NCI-H187 (cell line): ENCODE measurements at regions not wholly inside any gene's neighbourhood (a gene's known extent, or its start where the extent isn't known, plus 50 kb on each side); places are given as distances from the start of the nearest gene placed in this dataset.

Experiments used
- DNase-seq, 2 experiments: peaks; one replicate each; lab custom pipeline; 2025; lab: John Stamatoyannopoulos, UW

DNA sequence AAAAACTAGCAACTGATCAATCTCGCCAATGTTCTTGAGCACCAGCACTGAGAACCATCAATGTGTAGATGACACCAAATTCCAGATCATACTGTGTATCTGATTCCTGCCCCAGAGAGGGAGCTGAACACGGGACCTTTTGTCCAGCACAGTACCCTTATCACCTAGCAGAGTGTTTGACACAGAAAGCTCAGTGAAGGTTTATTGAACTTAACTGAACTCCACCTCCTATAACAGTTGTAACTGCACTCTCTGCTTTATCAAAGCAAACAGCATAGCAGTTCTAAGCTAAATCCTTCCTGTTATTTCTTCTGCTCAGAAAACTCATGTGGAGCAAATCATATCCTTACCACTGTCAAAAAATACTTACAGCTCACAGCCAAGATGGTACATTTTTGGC lies 183.4 kb upstream of the SLCO3A1 start:
- no peak for DNase-seq

DNA sequence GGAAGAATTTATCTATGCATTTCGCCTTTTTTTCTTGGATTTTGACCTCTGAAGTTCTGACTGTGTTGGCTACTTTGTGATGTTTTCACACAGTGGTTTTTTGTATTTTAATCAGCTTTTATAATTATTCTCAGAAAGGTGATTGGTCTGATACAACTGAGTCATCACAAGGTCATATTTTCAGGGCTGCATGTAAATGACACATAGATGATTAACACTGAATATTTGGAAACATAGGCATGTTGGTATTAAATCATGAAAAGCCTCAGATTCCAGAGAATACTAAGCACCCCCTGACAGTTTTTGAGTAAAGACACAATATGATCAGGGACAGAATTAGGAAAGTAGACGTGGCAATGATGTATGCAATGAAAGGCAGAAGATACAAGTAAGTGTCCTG lies 175.5 kb upstream of the SLCO3A1 start:
- no peak for DNase-seq

DNA sequence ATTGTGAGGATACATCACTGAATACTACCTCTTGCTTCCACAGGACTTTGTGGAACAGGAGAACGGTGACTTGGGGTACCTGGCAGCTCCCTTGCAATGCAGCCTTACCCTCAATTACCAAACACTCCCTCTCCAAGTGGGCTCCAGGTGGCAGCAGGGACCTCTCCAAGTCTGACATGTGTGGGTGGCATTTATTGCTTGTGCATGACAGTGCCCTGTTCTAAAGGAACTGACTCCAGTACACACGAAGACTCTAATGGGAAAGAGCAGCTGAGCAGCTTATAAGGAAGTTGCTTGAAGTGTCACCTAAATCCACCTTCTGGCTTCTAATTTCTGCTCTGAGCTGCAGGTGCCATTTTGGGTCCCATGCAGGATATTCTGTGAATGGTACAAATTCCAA lies 174.1 kb upstream of the SLCO3A1 start:
- DNase-seq = no peak

DNA sequence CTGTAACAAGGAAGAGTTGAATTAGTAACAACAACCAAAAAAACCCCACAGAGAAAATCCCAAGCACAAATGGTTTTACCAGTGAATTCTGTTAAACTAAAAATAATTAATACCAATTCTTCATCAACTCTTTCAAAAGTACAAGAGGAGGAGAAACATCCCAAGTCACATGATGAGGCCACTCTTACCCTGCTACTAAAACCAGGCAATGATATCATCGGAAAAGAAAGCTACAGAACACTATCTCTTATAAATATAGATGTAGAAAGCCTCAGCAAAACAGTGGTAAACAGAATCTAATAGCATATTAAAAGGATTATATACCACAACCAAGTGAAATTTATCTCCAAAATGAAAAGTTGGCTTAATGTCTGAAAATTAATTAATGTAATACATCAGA lies 168.1 kb upstream of the SLCO3A1 start:
- DNase-seq = no peak

DNA sequence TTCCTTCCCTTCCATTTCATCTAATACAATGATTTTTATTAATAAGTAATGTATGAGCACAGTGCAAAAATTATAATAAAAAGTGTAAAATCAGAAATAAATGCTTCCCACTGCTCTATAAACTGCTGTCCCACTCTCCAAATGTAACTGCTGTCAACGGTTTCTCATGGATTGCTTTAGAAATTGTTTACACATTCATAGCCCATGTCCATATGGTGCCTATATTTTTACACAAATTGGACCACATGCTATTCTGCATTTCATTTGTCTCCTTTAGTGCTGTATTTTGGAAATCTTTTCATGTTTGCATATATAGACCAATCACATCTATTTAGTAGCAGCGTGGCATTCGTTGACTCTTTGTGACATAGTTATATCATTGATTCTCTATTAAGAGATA lies 164.7 kb upstream of the SLCO3A1 start:
- DNase-seq = no peak

DNA sequence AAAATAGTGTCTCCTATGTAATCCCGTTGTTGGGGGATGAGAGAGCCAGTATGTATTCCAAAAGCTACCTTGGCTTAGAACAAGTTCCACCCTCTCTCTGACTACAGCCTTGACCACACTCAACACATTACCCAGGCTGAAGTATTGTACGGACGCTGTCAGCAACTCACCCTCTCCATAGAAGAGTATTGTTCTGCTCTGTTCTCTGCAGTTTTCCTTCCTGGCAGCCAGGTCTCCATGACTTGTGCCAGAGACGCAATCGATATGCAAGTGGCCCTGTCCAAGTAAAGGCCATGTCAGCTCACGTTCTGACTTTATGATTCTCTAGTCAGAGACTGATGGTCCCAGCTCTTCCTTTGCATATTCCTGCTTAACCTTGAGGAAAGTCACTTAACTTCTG lies 164.1 kb upstream of the SLCO3A1 start:
- no peak for DNase-seq

DNA sequence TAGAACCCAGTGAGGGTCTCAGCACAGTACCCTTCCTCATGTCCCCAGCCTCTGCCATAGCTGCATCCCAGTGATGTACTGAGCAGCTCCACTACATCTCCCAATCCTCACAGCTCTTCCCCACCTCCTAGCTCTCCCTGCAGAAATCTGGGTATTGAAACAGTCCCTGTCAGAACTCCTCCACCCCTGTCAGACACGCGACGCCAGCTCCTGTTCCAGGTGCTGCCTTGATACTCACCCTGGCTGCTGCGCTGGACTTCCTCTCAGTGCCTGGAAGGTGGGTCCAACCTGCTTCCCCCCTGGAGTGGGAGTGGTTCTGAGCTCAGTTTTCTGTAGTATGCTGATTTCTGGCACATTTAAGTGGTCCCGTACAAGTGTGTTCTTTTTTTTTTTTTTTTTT lies 160.9 kb upstream of the SLCO3A1 start:
- no peak for DNase-seq

DNA sequence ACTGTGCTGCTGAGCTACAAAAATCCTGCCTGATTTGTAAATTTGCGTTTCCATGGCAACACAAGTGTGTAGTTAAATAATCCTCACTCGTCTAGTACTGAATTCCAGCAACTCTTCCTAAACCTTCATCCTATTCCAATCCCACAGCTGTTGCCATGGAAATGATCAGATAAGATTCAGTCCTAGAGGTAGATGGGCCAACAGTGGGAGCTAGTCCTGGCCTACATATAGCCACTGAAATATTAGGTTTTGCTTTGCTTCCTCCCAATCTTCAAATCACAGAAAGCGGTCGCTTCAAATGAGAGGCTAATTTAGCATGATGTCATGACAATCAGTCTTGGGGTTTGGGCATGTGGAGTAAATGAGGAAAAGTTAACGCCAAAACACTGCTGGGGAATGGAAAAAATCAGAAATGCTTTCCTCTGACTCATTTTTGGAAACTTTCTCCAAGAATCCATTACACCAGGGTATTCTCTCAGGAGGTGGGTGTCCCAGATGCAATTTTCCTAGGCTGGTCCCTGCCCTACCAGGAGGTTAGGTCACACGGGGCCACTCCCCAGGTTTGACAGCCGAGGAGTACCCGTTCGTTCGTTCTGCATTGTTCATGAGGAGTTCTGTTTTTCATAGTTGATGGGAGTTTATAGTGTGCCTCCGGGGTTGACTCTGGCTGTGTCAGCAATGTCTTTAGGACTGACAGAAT lies 159.2 kb upstream of the SLCO3A1 start:
- DNase-seq = no peak

DNA sequence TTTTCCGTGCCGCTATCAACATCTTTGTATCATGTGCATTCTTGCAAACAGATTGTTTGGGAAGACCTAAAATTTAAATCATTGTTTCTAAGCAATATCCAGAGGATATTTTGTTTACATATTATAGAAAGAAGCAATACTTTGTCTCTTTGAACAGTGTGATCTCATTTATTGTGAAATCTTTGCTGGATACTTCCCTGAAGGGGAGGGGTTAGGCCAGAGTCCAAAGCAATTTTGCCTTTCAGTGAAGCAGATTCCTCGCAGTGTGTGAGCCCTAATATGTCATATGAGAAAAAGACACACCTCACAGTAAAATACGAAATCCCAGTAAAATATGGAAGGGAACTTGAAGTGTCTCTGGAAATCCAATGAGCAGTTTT lies 158.7 kb upstream of the SLCO3A1 start:
- DNase-seq = no peak

DNA sequence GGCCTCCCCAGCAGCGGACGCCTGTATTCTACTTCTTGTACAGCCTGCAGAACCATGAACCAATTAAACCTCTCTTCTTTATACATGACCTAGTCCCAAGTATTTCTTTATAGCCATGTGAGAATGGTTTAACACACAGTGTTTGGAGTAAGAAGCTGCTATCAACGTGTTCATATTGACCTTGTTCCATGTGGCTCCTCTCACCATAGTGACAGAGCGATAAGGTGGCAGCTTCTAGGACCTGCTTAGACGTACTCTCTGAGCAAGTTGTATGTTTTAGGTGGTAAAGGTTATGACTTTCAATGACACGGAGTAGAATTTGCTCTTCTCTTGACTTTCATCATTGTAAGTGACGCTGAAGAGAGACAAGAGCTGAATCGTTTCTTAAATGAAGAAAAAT lies 157.7 kb upstream of the SLCO3A1 start:
- no peak for DNase-seq

DNA sequence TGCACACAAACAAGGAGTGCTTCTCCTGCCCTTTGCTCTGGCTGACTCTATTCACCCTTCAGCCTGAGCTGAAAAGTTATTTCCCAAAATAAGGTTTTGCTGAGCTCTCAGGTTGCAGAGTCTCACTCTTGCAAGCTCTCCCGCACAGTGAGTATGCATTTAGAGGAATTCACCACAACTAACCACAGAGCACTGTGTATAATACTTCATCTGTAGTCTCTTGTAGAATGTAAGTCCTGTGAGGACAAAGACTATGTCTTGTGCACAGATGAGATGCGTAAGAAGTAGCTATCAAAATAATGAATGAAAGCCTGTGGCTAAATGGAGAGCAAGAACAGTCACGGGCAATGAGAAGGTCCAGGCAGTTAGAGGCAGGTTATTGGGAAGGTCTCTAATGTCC lies 156.5 kb upstream of the SLCO3A1 start:
- DNase-seq = no peak

DNA sequence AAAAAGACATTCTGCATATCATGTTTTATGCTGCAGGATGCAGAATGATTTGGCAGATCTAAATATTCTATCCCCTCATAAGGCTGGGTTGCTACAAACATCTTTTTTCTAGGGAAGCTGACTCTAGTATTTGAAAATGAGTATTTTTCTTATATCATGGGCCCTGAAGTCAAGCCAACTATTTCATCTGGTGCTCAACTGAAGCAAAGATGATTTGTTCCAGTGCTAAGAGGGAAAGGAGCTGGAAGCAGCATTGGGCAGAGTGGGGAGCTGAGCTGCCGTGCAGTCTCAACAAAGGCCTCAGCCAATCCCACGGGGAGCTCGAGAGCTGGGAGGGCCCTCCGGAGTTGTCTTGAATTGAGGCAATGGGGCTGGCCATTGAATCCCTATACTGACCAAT lies 155.3 kb upstream of the SLCO3A1 start:
- DNase-seq = no peak

DNA sequence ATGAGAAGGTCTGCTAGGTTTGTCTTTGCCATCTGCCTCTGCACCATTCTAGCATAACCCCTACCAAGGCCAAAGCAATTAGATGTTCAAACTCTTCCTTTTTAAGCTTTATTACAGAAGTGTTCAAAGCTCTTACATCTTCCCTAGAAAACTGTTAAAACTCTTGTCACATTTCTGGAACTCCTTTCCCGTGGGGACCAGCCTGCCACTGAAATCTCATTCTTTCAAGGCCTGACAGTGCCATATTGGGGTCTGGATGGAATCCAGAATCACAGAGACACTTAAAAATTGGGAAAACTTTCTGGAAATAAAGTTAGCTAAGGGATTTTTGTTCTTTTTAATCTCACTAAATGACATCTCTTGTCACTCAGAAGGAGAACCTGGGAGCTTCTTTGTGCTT lies 153.8 kb upstream of the SLCO3A1 start:
- DNase-seq = no peak

DNA sequence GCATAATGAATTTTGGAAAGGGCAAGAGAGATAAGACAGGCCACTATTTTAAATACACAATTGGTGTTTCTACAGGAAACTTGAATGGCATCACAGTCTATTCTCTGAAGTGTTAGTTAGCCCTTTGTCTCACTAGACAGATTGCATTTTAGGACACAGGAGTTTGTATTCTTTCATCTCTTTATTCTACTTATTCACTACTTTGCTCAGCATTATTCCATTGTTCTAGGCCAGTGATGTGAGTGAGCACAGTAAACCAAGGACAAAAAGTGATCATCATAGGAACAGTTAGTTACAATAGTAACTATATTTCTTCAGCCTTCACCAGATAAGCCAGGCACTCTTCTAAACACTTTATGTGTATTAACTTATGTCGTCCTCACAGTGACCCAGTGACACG lies 150.2 kb upstream of the SLCO3A1 start:
- DNase-seq = no peak

DNA sequence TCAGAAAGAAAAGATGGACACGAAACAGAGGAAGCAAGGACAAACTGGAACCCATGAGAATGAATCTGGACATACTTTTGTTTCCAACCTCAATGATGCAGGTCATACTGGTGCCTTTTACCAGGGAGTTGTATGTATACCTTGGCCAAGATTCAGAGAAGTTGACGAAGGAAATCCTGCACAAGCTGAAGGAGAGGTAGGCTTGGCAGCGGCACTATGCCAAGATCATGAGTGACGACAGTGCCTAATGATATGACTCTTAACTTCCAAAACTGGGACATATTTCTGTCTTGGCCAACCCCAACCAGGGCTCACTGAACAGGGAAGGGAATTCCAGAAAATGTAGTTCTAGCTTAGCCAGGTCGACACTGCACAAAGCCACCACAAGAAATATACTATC lies 149.2 kb upstream of the SLCO3A1 start:
- no peak for DNase-seq

DNA sequence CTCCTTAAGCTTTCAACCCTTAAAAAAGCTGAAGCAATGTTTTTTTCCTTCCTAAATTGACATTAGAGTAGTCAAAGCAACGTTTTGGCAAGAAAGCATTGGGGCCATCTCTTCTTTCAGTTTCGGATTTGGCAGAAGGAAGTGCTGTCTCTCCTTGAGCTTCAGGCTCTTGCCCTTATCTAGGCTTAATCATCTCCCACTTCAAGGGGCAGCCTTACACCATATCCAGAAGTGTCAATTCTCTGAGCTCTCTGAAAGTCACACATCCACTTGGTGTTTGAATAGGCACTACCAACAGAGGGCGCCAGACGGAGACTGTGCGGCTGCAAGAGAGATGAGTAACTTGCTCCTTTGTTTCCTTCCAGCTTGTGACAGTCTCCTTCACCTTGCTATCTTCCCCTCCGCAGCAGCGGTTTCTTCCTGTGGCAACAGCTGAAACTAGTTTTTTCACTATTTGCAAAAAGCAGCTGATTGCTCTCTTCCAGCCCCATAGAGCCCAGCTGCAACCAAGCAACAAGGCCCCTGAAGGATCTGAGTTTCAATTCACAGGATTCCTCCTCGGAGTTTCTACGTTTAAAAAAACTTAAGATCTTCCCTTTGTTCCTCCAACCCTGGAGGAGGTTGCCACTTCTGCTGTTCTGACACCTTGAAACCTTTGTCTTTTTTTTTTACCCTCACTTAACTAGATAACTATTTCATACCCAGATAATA lies 147.0 kb upstream of the SLCO3A1 start:
- peak; percentile 38 to 42 for DNase-seq

DNA sequence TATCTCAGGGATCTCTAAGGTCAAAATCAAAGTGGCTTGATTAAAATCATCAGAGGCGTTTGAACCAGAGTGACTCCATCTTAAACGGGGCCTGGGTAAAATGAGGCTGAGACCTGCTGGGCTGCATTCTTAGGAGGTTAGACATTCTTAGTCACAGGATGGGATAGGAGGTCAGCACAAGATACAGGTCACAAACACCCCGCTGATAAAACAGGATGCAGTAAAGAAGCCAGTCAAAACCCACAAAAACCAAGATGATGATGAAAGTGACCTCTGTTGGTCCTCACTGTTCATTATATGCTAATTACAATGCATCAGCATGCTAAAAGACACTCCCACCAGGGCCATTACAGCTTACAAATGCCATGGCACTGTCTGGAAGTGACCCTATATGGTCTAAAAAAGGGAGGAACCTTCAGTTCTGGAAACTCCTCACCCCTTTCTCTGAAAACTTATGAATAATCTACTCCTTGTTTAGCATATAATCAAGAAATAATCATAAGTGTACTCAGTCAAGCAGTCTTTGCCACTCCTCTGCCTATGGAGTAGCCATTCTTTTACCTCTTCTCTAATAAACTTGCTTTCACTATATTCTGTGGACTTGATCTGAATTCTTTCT lies 143.3 kb upstream of the SLCO3A1 start:
- DNase-seq = no peak

DNA sequence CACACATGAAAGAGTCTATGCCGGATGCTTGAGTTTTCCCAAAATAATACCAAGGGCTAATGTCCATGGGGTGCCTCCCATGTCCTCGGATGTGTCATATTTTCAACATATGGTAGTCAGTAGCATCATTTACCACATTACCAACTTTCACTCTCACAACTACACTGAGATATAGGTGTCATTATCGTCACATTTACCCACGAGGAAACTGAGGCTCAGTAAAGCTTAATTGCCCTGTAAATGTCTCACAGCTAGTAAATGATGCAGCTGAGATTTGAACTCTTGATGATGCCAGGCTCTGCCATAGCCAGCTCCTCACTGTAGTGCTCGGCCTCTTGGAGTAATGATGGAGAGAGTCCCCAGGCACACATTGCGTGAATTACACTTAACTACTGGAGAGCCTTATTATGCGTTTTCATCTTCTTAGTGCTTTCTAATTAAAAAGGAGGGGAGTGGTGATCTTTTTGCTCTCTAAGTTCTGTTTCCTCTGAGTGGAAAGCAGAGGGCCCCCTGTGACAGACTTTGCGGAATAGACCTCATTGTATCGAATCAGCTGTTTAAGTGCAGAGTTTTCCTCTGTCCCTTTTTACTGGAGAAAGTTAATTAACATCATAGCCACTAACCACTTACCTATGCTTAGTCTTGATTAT lies 142.0 kb upstream of the SLCO3A1 start:
- no peak for DNase-seq

DNA sequence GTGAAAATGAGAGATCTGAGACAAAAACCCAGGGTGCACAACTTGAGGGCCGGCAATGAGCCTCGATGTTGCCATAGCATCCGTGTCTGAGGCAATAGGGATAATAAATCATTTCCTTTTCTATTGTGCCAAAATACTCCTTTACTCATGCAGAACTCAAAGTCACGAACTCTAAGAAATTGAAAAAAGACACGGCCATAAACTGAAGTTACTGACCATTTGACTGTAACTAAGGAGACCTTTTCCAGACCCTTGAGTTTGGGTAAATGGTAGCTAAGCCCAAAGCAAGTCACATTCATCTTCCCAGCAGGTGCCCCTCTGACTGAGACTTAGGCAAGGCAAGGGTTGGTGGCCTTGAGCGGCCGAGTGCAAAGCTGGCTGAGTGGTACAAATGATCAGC lies 141.2 kb upstream of the SLCO3A1 start:
- no peak for DNase-seq

DNA sequence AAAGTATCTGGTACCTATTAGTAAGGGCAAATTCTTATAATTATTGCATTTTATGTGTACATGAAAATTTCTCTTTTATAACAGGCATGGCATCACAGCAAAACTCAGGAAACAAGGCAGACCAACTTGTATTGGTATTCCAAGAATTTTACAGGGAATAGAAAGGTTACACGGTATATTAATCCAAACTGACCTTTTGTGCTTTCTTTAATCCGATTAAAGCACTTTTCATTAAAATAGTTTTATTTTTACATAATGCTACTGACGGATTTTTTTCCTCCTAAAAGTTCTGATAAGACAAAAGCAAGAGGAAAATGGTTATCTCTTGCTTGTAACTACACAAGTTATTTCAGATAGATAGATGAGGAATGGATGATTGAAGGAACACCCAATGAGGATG lies 137.0 kb upstream of the SLCO3A1 start:
- DNase-seq = no peak

DNA sequence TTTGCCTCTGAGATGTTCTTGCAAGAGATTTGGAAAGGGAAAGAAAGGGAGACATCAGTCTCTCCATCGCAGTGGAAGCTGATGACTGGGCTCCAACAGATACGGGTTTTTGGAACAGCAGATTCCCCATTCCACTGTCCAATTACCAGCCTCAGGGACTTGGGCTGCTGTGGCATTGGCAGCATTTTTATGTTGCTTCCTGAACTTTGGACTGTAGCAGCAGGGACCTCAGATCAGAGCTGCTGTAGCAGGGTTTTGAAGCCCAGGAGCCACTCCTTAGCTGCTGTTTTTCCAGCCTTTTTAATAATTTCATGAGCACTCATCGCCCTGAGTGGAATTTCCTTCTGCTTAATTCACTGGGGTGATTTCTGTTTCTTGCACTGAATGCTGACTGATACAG lies 135.7 kb upstream of the SLCO3A1 start:
- no peak for DNase-seq

DNA sequence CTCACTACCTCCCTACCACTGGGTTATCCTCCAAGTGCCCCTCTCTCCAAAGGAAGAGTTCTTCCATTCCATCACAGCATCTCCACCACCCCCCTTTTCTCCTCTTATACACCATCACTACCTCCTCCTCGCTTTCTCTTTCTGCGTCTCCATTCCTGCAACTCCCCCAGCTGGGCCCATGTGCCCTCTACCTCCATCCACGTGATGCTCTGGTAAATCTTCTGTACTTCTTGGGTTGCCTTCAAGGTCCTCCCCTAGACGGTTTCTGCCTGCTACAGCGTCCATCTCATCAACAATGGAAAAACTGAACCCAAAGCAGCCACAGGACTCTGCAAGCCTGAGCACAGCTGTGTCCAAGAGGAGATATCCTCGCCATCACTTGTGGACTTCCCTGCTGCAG lies 129.5 kb upstream of the SLCO3A1 start:
- DNase-seq = no peak

DNA sequence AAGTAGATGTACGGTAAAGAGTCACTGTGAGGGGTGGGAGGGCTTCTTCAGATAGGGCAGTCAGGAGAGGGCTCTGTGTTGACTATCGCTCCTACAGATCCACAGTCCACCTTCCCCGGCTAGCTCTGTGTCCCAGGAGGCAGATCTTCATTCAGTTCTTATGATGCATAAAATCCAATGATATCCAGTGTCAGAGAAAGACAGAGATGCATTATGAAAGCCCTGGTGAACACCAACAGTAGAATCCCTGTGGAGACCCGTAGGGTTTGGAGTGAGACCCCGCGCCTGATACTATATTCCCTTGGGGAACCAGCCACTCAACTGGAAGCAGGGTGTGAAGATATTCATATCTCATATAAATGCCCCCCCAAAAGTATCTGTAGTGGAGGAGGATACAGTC lies 119.8 kb upstream of the SLCO3A1 start:
- DNase-seq = no peak
